Heart left ventricle (tissue), 13 donors: ENCODE measurements at regions not wholly inside any gene's neighbourhood (a gene's known extent, or its start where the extent isn't known, plus 50 kb on each side); places are given as distances from the start of the nearest gene placed in this dataset.

ENCODE experiments used
- POLR2A ChIP-seq, 2 donors: fragments of 450-650 bp; IDR thresholded peaks; one replicate each; pipeline ENCODE4 v1.6.1; 2017; ENCODE audit warnings: antibody characterized with exemption in 2 of 2, mild to moderate bottlenecking in 2 of 2, moderate library complexity in 2 of 2
- TF ChIP-seq, protein P1 (sequence below), 12 donors: fragments of 200-600 bp; sonication (generic) in 4 of 12; IDR thresholded peaks; one replicate each; pipeline versions ENCODE4 v1.5.0 to v1.8.0; 2018 to 2022; ENCODE audit warnings: antibody characterized with exemption in 12 of 12, mild to moderate bottlenecking in 5 of 12
- donor health status: ischemic (EF 13 %, LVEDD 7.1; RV severe dilation, severe dysfunction).
- donor health status: DM: no; HTN: yes; CAD: no.
- donor health status: DM: no; HTN: no; CAD: no.
- donor health status: ischemic (EF 25% LVEDD 6.9; RV normal size, moderate dysfunction).
- donor health status: ischemic (EF 25% LVEDD 5.7; RV mildly dilated, moderate dysfunction).
- donor health status: ischemic (EF 35%, LVEDD 5.7; RV mildly dilated, moderate dysfunction).
- donor health status: nonischemic (EF 11% LVEDD 7.7; RV severe dilation, severe dysfunction).
- donor health status: DM: yes; HTN: yes; CAD: no.
- donor health status: PGD.
- donor health status: ischemic (EF 29% LVEDD 5.4; RV normal size, mild dysfunction).
- donor health status: nonischemic (EF 23%, LVEDD 6.1; RV moderate dilation, normal function).

DNA sequence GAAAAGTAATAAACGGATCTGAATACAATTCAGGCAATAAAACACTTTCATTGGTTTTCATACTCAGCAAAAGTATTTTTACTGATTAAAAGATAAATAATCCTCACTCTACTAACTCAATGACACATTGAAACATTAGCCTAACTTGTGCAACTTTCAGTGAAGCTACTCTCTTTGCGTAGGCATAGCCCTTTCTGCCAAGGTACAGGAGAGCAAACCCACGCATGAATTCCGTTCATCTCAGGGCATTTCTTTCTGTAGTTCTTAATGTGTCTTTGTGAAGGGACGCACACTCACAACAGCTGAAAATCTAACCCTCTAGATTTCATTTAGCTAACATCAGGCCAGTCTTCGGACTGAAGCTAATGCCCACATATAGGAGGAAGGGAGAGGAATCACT, 66.4 kb upstream of the TLE1 start:
- TF ChIP-seq, protein P1, sequence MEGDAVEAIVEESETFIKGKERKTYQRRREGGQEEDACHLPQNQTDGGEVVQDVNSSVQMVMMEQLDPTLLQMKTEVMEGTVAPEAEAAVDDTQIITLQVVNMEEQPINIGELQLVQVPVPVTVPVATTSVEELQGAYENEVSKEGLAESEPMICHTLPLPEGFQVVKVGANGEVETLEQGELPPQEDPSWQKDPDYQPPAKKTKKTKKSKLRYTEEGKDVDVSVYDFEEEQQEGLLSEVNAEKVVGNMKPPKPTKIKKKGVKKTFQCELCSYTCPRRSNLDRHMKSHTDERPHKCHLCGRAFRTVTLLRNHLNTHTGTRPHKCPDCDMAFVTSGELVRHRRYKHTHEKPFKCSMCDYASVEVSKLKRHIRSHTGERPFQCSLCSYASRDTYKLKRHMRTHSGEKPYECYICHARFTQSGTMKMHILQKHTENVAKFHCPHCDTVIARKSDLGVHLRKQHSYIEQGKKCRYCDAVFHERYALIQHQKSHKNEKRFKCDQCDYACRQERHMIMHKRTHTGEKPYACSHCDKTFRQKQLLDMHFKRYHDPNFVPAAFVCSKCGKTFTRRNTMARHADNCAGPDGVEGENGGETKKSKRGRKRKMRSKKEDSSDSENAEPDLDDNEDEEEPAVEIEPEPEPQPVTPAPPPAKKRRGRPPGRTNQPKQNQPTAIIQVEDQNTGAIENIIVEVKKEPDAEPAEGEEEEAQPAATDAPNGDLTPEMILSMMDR (IDR thresholded peaks at IDR 0.05) = no peak
- TF ChIP-seq POLR2A (IDR thresholded peaks at IDR 0.05) = no peak
